Muscle of leg (tissue), 3 donors: ENCODE measurements at regions not wholly inside any gene's neighbourhood (a gene's known extent, or its start where the extent isn't known, plus 50 kb on each side); places are given as distances from the start of the nearest gene placed in this dataset.

ENCODE experiments used
- DNase-seq: peaks from one replicate; pipeline ENCODE4 v3.0.0; 2013
- H3K27ac ChIP-seq: one replicate; pipeline ENCODE4 v1.5.1; 2013; ENCODE audit warnings: mild to moderate bottlenecking, low read length, control low read depth
- H3K27me3 ChIP-seq: one replicate; pipeline ENCODE4 v1.6.1; 2013; ENCODE audit warnings: low read length; ENCODE audit not compliant: control insufficient read depth, insufficient read depth
- H3K36me3 ChIP-seq: one replicate; pipeline ENCODE4 v1.6.1; 2013; ENCODE audit warnings: low read length; ENCODE audit not compliant: control insufficient read depth, insufficient read depth
- H3K4me1 ChIP-seq: one replicate; pipeline ENCODE4 v1.6.1; 2013; ENCODE audit warnings: low read length; ENCODE audit not compliant: control insufficient read depth, insufficient read depth
- H3K4me3 ChIP-seq: one replicate; pipeline ENCODE4 v1.5.1; 2013; ENCODE audit warnings: low read length, control low read depth
- H3K9me3 ChIP-seq: replicated peaks from 2 replicates; pipeline ENCODE4 v1.6.1; 2013; ENCODE audit warnings: low read depth, low read length; ENCODE audit not compliant: control insufficient read depth
- WGBS: methylation state at CpG from one replicate; pipeline ENCODE4 v1.1.5; 2013; ENCODE audit warnings: missing lambda C conversion rate; ENCODE audit not compliant: insufficient coverage; 5-methylcytosine and 5-hydroxymethylcytosine counted together

- Histone ChIP-seq H3K4me1 (no peaks in the 10 kb centered on the region), H3K9me3 (no peaks in the 10 kb centered on the region), H3K27ac (no peak overlapping the region), H3K27me3 (no peaks in the 10 kb centered on the region), H3K36me3 (no peaks in the 10 kb centered on the region), H3K4me3 (no peak overlapping the region)
- no peak for DNase-seq
- no CpG with 5 or more reads among the region's 1 CpG for WGBS
Observed at GRCh38 chr4:138320030-138320429, 77.9 kb upstream of the SLC7A11 start.

GRCh38 chr4:138317175-138317748 lies 75.1 kb upstream of the SLC7A11 start:
- Histone ChIP-seq H3K27me3 (no peaks in the 10 kb centered on the region), H3K27ac (no peak overlapping the region), H3K36me3 (no peaks in the 10 kb centered on the region)

GRCh38 chr4:138312536-138312911 lies 70.4 kb upstream of the SLC7A11 start:
- no peaks in the 10 kb centered on the region for H3K36me3 ChIP-seq
- no peaks in the 10 kb centered on the region for H3K27me3 ChIP-seq
- no peaks in the 10 kb centered on the region for H3K9me3 ChIP-seq
- no peak overlapping the region for H3K4me3 ChIP-seq
- WGBS: no CpG with 5 or more reads among the region's 1 CpG
- no peak overlapping the region for H3K27ac ChIP-seq
- H3K4me1 ChIP-seq: no peaks in the 10 kb centered on the region
- DNase-seq: no peak

More at GRCh38 chr4:138317175-138317748, 75.1 kb upstream of the SLC7A11 start:
- WGBS: 86% methylated on average over 1 of the region's 4 CpGs
- no peaks in the 10 kb centered on the region for H3K9me3 ChIP-seq
- no peak overlapping the region for H3K4me3 ChIP-seq
- DNase-seq: no peak
- H3K4me1 ChIP-seq: no peaks in the 10 kb centered on the region

GRCh38 chr4:138311771-138312535 lies 69.8 kb upstream of the SLC7A11 start:
- H3K27ac ChIP-seq: no peak overlapping the region
- H3K4me3 ChIP-seq: no peak overlapping the region
- no peaks in the 10 kb centered on the region for H3K9me3 ChIP-seq
- DNase-seq: no peak
- no peaks in the 10 kb centered on the region for H3K27me3 ChIP-seq
- WGBS: 100% methylated on average over 1 of the region's 4 CpGs
- no peaks in the 10 kb centered on the region for H3K4me1 ChIP-seq
- no peaks in the 10 kb centered on the region for H3K36me3 ChIP-seq

GRCh38 chr4:138310991-138311390 lies 68.8 kb upstream of the SLC7A11 start:
- H3K4me3 ChIP-seq: no peak overlapping the region
- H3K4me1 ChIP-seq: no peaks in the 10 kb centered on the region
- no CpG with 5 or more reads among the region's 1 CpG for WGBS
- no peaks in the 10 kb centered on the region for H3K9me3 ChIP-seq
- no peak for DNase-seq
- no peak overlapping the region for H3K27ac ChIP-seq
- H3K27me3 ChIP-seq: no peaks in the 10 kb centered on the region
- H3K36me3 ChIP-seq: no peaks in the 10 kb centered on the region

GRCh38 chr4:138310498-138310897 lies 68.3 kb upstream of the SLC7A11 start:
- Histone ChIP-seq H3K4me3 (no peak overlapping the region), H3K36me3 (no peaks in the 10 kb centered on the region), H3K4me1 (no peaks in the 10 kb centered on the region), H3K27me3 (no peaks in the 10 kb centered on the region), H3K27ac (no peak overlapping the region), H3K9me3 (no peaks in the 10 kb centered on the region)
- WGBS: no CpG with 5 or more reads among the region's 4 CpGs
- no peak for DNase-seq

- 75% methylated on average over 5 of the region's 7 CpGs for WGBS
Observed at GRCh38 chr4:138308356-138308755, 66.2 kb upstream of the SLC7A11 start.

GRCh38 chr4:138307319-138307718 lies 65.2 kb upstream of the SLC7A11 start:
- Histone ChIP-seq H3K4me1 (no peaks in the 10 kb centered on the region), H3K4me3 (no peak overlapping the region), H3K36me3 (no peaks in the 10 kb centered on the region), H3K27me3 (no peaks in the 10 kb centered on the region), H3K27ac (no peak overlapping the region), H3K9me3 (no peaks in the 10 kb centered on the region)
- DNase-seq: peak; percentile 19
- 94% methylated on average over 5 of the region's 8 CpGs for WGBS

More at GRCh38 chr4:138308356-138308755, 66.2 kb upstream of the SLC7A11 start:
- H3K27me3 ChIP-seq: no peaks in the 10 kb centered on the region
- H3K36me3 ChIP-seq: no peaks in the 10 kb centered on the region
- H3K4me3 ChIP-seq: no peak overlapping the region
- no peaks in the 10 kb centered on the region for H3K9me3 ChIP-seq
- H3K27ac ChIP-seq: no peak overlapping the region
- no peak for DNase-seq
- no peaks in the 10 kb centered on the region for H3K4me1 ChIP-seq

- Histone ChIP-seq H3K36me3 (no peaks in the 10 kb centered on the region), H3K4me3 (no peak overlapping the region), H3K9me3 (no peaks in the 10 kb centered on the region), H3K27me3 (no peaks in the 10 kb centered on the region), H3K27ac (no peak overlapping the region), H3K4me1 (no peaks in the 10 kb centered on the region)
- no CpG with 5 or more reads among the region's 1 CpG for whole genome bisulfite sequencing
- peak; percentile 21 for DNase-seq
Observed at GRCh38 chr4:138305050-138305449, 62.9 kb upstream of the SLC7A11 start.

- no peak for DNase-seq
- no peak overlapping the region for H3K4me3 ChIP-seq
- no peaks in the 10 kb centered on the region for H3K36me3 ChIP-seq
- H3K4me1 ChIP-seq: no peaks in the 10 kb centered on the region
- H3K27ac ChIP-seq: no peak overlapping the region
- H3K9me3 ChIP-seq: no peaks in the 10 kb centered on the region
- no peaks in the 10 kb centered on the region for H3K27me3 ChIP-seq
- WGBS: no CpG with 5 or more reads among the region's 2 CpGs
Observed at GRCh38 chr4:138301536-138301935, 59.4 kb upstream of the SLC7A11 start.
